ENCODE measurements at regions not wholly inside any gene's neighbourhood (a gene's known extent, or its start where the extent isn't known, plus 50 kb on each side); places are given as distances from the start of the nearest gene placed in this dataset.
"Not testable (repeated sequence)": the region's sequence is repeated elsewhere in the genome, so short reads cannot be mapped to it uniquely, and the experiment has no call there.

DNA sequence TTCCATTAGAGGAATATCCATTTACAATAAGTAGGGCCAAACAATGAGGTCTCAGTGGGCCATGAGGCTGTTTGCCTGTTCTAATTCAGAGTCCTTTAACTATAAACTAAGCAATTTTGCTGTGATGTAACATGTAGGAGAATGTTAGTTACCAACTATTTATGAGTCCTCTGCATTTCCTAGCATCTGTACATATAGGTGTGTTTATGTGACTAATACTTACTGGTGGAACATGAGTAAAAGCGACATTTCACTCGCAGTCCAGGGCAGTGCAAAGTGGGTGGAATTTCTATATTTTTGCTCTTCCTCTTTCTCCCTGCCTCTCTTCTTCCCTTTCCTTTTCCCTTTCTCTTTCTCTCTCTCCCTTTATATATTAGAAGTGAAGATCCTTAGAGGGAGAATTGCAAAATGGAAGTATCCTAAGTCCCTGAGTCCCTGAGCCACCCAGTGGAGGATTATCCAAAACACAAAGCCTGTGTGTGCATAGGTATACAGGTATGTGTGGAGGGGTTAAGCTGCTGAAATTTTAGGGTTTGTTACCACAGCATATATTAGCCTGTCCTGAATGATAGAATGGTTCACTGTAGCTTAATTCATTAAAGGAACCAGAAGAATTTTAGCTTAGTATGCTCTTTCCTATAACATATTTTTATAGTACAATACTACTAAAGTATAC, 487.0 kb upstream of the FANCL start:
- DNase-seq = no peak

DNA sequence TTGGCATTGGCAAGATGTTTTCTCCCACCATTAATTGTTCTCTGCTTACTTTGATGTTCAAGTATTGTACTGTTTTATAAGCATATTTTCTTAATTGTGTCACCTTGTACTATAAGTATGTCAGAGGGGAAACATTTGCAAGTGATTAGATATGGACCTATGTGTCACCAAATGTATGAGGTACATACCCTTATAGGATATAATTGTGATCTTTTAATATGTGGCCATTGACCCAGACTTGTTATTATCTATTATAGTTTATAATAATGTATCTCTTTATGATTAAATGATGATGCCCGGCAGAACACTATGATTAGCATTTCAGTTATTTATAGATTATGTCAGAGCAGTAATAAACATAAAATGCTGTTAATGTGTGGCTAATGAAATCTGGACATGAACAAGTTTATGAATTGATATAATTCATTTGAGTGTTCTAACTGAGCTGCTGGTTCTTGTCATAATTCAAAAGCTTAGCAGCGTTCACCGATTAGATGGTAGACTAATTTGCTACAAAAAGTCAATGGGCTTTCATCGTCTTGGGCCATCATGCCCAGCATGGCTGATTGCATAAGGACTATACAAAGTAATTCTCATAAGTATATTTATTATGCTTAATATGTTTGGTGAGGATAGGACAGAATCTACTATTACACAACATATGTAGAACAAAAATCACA, 480.9 kb upstream of the FANCL start:
- no peak for DNase-seq

DNA sequence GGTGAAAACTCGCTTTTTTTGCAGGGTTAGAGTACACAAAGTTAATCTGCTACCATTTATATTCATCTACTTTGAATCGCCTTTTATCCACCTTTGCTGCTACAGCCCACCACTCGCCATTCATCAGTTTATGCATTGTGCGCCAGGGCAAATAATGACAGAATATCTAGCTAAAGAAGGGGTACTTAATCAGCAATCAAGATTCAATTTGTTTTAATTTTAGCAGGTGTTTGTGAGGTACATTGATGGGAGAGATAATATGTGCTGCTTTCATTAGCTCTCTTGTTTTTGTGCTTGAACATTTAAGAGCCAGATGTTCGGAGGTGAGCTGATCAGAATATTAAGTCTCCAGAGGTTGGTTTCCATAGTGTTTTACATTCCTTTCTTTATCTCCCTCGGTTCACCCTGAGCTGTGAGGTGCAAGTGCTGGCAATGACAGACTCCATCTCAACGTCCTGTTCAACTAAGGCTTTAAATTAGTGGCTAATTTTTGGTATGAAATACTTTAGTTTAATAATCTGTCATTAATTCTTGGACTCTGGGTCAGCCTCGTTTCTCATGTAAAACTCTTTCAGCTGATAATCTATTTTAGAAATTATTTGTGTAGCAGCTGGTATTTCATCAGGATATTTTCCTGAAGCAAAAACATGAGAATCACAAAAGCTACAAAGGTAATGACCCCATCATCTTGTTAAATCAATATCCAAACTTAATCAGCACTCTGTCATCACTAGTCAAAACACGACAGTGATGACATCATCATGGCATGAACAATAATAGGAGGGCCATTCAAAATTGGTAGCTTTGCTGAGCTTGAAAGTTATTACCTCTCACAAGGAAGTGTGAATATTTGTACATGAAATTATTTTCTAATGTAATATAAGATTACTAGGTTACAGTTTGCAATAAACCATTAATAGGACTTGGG, 479.9 kb upstream of the FANCL start:
- no peak for DNase-seq

DNA sequence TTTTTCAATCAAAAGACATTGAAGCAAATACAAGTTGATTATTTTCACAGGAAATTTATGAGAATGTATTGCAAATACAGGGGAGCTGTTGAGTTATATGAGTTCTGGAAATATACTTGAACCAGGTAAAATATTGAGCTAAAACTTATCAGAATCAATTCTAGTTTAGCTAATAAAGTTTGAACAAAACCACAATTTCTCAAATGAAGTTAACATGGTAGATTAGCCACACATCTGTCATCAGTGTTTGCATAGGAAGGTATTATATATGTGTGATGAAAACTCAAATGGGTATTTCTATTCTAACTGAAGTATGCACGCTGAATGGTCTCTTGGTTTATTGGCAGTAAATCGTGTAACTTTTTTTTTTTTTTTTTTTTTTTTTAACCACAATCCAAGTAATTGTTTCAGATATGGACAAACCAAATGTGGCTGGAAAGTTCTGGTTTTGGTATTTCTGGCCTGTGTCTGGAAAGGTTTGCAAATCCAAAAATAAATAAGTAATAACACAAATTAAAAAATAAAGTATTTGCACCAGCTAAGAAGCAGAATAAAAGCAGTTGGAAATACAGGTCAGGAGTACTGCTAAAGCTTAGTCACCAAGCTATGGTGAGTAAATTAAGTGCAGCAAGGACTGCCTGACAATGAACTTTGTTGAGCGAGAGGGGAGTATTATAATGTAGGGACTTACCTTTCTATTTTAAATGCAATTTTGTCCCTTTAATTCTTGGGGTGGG, 479.1 kb upstream of the FANCL start:
- DNase-seq = no peak

DNA sequence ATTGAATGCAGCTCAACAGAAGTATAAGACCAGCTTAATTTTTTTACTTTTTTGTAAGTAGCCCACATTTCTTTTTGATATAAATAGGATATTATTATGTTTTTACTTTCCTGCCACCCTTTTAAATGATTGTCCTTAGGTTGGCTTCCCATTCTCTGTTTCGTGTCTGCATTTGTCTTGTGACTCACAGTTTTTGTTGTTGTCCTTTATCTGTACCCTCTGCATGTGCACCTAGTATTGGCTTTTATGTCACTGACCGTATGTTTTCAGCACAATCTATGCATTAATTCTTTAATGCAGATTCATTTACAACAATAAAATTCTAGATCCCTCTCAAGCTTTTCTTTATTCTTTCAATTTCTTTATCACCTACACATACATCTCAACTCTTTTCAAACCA, 474.2 kb upstream of the FANCL start:
- no peak for DNase-seq

DNA sequence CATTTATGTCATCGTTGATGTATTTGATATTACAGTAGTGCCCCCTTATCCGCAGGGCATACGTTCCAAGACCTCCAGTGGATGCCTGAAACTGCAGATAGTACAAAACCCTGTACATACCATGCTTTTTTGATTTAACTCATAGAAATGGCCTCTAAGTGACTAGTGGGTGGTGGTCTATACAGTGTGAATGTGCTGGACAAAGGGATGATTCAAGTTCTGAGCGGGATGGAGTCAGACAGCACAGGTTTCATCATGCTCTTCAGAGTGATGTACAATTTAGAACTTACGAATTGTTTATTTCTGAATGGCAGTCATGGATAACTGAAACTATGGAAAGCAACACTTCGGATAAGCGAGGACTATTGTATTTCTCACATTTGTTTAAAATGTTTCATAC, 473.1 kb upstream of the FANCL start:
- no peak for DNase-seq

DNA sequence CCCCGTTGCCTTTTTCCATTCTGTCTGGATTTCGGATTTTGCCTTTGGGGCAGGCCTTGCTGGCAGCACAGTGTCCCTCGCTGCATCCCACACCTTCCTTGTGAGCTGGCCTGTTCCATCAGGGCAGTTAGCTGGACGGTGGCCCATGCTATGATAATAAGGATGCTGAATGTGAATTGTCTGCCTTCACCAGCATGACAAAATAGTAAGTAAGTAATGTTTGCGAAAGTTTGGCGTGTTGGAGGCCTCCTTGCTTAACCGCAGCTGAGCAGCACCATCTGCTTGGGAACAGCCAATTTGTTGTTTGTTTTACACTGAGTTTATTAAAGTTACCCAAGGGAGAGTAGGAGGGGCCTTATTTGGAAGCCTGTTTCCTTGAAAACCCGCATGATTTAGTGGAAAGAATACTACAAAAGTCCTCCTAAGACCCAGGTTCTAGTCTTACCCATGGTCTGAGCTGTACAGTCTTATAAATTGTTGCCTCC, 469.7 kb upstream of the FANCL start:
- no peak for DNase-seq

DNA sequence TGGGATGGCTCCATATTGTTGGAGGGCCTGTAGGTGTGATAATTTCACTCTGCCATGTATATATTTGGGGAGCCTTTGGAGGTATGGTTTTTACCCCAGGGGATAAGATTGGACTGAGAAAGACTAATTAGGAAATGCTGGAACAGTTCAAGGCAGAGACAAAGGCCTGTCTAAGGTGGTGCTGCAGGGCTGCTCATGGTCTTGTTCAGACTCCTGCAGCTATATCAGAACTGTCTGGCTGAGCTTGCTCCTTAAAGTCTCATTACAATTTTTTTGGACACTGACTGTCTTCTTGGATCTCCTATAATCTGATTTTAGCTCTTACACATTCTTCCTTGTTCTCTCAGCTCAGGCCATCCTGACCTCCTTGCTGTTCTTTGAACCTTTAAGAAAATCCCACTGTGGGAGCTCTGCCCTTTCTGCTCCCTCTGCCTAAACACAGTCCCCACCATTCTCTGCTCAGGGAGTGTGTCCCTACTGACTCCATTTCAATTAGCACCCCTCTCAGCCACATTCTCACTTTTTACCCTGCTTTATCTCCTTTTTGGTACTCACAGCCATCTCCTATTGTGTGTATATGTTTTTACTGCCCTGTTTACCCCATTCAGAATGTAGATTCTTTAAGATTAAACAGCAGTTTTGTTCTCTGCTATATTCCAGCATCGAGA, 468.7 kb upstream of the FANCL start:
- no peak for DNase-seq

DNA sequence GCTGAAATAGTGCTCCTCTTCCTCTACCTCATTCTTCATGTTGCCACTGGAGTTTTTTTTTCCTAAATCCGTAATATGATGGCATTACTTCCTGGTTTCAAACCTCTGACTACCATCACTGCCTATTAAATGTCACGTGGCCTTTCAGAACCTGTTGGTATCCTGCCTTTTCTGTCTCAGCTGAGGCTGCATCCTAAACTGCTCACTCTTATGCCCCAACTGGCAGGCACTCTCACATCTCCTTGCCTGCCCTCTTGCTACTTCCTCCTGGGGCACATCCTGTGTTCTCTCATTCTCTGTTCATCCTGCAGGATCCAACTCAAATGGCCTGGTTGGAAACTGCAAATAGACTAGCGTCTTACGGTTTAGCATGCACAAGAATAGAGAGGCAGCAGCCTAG, 468.1 kb upstream of the FANCL start:
- no peak for DNase-seq

DNA sequence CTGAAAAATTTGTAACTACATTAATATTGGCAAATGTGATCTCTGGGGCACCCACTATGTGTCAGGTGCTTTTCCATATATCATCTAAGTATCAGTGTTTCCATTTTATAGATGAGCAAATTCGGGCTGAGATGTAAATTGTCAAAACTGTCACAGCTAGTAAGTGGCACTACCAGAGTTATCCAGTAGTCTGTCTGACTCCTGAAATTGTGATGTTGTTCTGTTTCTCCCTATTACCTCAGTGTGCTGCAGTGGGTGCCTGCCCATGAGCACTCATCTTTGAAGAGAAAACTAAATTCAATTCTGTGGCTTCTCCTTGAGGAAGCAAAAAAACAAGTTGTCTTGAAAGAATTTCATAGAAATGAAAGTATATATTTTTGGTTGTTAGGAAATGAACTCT, 467.4 kb upstream of the FANCL start:
- DNase-seq = no peak

DNA sequence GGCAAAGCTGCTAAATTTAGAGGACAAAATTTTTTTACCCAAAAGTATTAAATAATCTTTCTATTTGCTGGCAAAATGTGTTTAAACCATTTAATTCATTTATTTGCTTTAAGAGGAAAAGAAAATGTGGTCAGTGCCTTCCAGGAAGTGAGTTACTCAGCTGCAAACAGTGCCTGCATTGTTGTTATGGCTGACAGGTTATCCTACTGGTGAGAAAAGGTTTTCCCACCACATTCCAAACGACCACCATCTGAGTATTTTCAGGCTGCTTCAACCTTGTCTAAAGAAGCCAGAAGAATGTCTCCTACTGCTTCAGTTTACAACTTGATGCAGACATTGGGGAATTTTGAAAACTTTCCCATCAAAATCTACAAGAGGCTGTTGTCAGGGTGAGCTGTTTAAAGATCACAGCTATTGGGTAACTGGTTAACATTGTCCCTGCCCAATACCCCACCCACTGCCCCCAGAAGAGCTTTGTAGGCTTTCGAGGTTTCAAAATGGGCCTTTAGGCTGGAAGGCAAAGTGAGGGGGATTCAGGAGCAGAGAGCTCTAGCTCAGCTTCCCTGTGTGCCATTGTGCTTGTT, 461.3 kb upstream of the FANCL start:
- no peak for DNase-seq

DNA sequence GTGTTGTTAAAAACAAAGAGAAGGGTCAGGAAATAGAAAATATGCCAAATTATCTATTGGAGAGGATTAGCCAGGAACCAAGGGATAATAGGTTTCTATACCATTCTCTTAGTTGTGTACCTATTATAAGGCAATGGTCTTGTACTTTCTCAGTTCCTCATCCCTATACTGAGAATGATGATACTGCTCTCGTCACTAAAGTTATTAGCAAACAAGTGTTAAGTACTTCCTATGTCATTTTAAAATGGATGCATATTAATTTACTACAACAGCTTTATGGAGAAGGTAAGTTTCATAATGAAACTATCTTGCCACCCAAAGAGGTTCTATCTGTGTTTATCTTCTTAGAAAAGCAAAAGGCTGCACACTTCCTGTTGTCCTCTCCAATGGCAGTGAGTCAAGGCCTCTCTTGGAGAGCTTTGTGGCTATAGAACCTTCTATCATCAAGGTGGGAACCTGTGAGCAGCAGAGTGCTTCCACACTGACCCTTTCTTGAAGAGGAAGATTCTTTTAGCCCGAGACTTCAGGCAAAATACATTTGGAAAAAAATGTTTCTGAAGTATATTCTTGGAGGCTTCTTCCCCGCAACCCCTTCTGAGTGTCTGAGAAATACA, 460.7 kb upstream of the FANCL start:
- no peak for DNase-seq

DNA sequence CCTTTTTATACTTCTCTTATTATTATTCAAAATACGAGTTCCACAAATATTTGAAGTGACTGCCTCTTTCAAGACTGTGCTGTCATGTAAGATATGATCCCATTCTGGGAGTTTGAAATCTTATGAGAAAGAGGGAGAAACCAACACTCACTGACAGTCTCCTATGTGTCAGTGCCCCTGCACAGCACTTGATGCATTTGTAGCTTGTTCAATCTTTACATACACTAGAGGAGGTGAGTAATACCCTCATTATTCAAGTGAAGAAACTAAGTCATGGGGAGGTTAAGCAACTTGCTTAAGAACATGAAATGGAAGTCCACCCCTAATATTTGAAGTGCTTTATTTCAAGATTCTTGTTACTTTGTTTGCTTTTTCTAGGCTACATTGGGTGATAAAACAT, 459.5 kb upstream of the FANCL start:
- no peak for DNase-seq

DNA sequence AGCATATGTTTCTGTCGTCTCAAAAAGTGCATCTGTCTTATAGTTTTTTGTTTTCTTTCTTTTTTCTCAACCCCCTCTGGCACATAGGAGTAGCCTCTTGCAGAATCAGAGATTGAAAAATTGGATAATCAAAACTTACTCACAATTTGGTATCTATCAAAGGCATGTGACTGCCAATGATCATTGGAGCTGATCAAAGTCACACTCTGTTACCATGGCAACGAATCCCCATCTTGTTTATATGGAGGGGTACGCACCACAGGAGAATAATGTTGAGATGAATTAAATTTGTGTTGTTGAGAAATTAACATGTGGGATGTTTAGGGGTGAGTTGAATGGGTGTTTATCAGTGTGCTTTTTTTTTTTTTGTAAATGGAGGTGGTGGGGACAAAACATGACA, 458.3 kb upstream of the FANCL start:
- no peak for DNase-seq

DNA sequence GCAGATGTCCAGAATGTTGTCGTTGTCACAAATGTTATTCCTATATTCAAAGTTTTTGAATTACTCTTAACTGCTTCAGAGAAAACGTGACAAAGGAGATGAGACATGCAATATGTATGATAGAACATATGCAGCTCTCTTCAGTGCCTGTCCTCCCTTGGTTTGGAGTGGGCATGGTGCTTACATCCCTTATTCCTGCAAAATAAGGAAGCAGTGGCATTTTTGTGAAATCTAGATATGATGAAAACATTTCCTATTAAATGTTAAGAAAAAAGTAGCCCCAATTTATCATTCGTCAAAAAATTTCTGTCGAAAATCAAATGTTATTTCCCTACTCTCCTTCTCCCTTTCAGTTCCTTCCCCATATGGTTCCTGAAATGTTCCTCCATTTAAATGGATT, 457.5 kb upstream of the FANCL start:
- no peak for DNase-seq

DNA sequence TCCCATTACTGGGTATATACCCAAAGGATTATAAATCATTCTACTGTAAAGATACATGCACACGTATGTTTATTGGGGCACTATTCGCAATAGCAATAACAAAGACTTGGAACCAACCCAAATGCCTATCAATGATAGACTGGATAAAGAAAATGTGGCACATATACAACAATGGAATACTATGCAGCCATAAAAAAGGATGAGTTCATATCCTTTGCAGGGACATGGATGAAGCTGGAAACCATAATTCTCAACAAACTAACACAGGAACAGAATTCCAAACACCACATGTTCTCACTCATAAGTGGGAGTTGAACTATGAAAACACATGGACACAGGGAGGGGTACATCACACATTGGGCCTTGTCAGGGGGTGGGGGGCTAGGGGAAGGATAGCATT, 453.0 kb upstream of the FANCL start:
- not testable (repeated sequence) for DNase-seq

DNA sequence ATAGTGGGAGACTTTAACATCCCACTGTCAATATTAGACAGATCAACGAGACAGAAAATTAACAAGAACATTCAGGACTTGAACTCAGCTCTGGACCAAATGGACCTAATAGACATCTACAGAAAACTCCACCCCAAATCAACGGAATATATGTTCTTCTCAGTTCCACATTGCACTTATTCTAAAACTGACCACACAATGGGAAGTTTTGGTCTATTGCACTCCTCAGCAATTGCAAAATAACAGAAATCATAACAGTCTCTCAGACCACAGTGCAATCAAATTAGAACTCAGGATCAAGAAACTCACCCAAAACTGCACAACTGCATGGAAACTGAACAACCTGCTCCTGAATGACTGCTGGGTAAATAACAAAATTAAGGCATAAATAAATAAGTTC, 449.9 kb upstream of the FANCL start:
- DNase-seq = not testable (repeated sequence)

DNA sequence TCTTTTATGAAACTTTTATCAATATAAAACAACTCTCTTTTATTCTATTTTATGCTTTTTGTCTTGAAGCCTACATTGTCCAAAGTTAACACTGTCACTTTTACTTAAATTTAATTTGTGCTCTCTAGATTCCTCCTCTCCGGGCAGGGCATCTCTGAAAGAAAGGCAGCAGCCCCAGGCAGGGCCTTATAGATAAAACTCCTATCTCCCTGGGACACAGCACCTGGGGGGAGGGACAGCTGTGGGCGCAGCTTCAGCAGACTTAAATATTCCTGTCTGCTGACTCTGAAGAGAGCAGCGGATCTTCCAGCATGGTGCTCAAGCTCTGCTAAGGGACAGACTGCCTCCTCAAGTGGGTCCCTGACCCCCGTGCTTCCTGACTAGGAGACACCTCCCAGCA, 447.7 kb upstream of the FANCL start:
- DNase-seq = no peak

DNA sequence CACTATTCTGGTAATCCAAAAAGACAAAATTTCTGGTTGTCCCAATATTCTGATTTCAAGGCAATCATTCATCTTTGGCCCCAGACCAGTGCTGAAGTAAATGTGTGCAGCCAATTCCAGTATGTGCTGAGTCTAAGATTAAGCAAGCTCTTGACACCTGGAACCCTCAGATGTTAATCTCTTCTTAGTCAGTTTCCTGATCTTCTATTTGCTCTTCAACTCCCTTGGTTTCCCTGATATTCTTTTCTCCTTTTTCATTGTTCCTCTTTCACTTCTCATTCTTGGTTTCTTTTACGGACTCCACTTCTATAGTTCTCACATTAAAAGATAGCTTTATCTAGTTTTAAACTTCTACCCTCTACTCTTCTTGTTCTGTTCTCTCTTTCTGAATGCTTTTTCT, 445.7 kb upstream of the FANCL start:
- DNase-seq = no peak

DNA sequence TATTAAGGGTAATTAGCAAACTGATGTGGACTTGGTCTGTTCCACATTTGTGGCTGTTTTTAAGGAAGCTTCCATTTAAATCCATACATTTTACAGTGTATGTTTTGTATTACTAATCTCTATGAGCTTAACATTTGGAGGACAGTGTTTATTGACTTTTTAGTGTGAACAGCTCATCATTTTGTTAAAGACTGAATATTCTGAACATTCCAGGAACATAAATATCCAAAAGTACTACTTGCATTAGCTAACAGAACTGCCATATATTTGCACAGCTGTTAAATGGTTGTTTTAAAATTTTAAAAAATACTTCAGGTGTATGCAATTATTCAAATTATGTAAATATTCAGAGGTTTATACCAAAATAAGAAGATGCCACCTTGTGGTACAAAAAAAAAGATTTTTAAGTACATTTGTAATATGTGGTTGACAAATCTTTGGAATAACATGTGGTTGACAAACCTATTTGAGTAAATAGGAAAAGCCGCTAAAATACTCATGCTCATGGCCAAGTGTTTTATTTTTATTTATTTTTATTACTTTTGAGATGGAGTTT, 439.7 kb upstream of the FANCL start:
- no peak for DNase-seq

DNA sequence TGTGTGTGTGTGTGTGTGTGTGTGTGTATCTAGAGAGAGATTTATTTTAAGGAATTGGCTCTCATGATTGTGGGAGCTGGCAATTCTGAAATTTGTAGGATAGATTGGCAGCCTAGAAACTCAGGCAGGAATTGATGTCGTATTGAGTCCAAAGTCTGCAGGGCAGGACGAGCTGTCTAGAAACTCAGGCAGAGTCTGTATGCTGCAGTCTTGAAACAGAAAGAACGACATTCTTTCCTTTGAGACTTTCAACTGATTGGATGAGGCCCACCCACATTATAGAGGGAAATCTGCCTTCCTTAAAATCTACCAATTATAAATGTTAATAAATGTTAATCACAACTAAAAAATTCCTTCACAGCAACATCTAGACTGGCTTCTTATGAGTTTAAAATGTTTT, 436.6 kb upstream of the FANCL start:
- DNase-seq = no peak

Measured in NCI-H510A (cell line).